ENCODE measurements at regions not wholly inside any gene's neighbourhood (a gene's known extent, or its start where the extent isn't known, plus 50 kb on each side); places are given as distances from the start of the nearest gene placed in this dataset.

- Histone ChIP-seq H2AFZ (ENCODE audit: low read depth, low read length) (no peak overlapping the region), H4K20me1 (ENCODE audit: insufficient read depth, low read length) (no peaks in the 10 kb centered on the region), H3K9ac (ENCODE audit: low read depth, low read length) (no peak overlapping the region), H3K4me1 (ENCODE audit: insufficient read depth, low read length) (no peaks in the 10 kb centered on the region), H3K27me3 (ENCODE audit: insufficient read depth, low read length, poor library complexity) (no peaks in the 10 kb centered on the region), H3K4me2 (ENCODE audit: insufficient read depth, low read length) (no peak overlapping the region), H3K36me3 (ENCODE audit: insufficient read depth, low read length) (no peaks in the 10 kb centered on the region), H3K79me2 (ENCODE audit: insufficient read depth, low read length) (no peaks in the 10 kb centered on the region), H3K4me3 (ENCODE audit: low read depth in 1 of 2, low read length in 2 of 2) (no peak overlapping the region), H3K9me3 (ENCODE audit: insufficient read depth, low read length, severe bottlenecking) (no peaks in the 10 kb centered on the region), H3K27ac (ENCODE audit: low read length) (no peak overlapping the region)
- TF ChIP-seq EZH2 (IDR thresholded peaks at IDR 0.05; ENCODE audit: borderline replicate concordance, low read depth, low read length, severe bottlenecking) (no peak), CTCF (IDR thresholded peaks at IDR 0.05; ENCODE audit: borderline replicate concordance, extremely low read depth, low read length, poor library complexity, severe bottlenecking) (no peak)
- ATAC-seq (ENCODE audit: insufficient read depth, low read depth) (no peak), DNase-seq (no peak)
Observed at GRCh38 chr11:15824060-15824459, 532.3 kb downstream of the SOX6 start.

- no peak for DNase-seq
- H2AFZ ChIP-seq (ENCODE audit: low read depth, low read length) = no peak overlapping the region
- TF ChIP-seq EZH2 (IDR thresholded peaks at IDR 0.05; ENCODE audit: borderline replicate concordance, low read depth, low read length, severe bottlenecking) = no peak
- no peak for TF ChIP-seq CTCF (IDR thresholded peaks at IDR 0.05; ENCODE audit: borderline replicate concordance, extremely low read depth, low read length, poor library complexity, severe bottlenecking)
Observed at GRCh38 chr11:15825976-15826650, 530.2 kb downstream of the SOX6 start.

GRCh38 chr11:15826826-15827225 lies 529.5 kb downstream of the SOX6 start:
- no peak overlapping the region for H3K9ac ChIP-seq (ENCODE audit: low read depth, low read length)
- no peaks in the 10 kb centered on the region for H3K27me3 ChIP-seq (ENCODE audit: insufficient read depth, low read length, poor library complexity)
- no peaks in the 10 kb centered on the region for H4K20me1 ChIP-seq (ENCODE audit: insufficient read depth, low read length)
- no peaks in the 10 kb centered on the region for H3K9me3 ChIP-seq (ENCODE audit: insufficient read depth, low read length, severe bottlenecking)
- ATAC-seq (ENCODE audit: insufficient read depth, low read depth) (peak; percentile 68; the same call in 2 of the 3 replicates), DNase-seq (peak; percentile 46)
- no peak overlapping the region for H2AFZ ChIP-seq (ENCODE audit: low read depth, low read length)
- H3K79me2 ChIP-seq (ENCODE audit: insufficient read depth, low read length) = no peaks in the 10 kb centered on the region
- no peak overlapping the region for H3K27ac ChIP-seq (ENCODE audit: low read length)
- H3K36me3 ChIP-seq (ENCODE audit: insufficient read depth, low read length) = no peaks in the 10 kb centered on the region
- no peak overlapping the region for H3K4me2 ChIP-seq (ENCODE audit: insufficient read depth, low read length)
- no peak overlapping the region for H3K4me3 ChIP-seq (ENCODE audit: low read depth in 1 of 2, low read length in 2 of 2)
- H3K4me1 ChIP-seq (ENCODE audit: insufficient read depth, low read length) = no peaks in the 10 kb centered on the region
- TF ChIP-seq CTCF (IDR thresholded peaks at IDR 0.05; ENCODE audit: borderline replicate concordance, extremely low read depth, low read length, poor library complexity, severe bottlenecking) (peak; percentile 73), EZH2 (IDR thresholded peaks at IDR 0.05; ENCODE audit: borderline replicate concordance, low read depth, low read length, severe bottlenecking) (no peak)

More at GRCh38 chr11:15825976-15826650, 530.2 kb downstream of the SOX6 start:
- no peaks in the 10 kb centered on the region for H3K27me3 ChIP-seq (ENCODE audit: insufficient read depth, low read length, poor library complexity)
- no peaks in the 10 kb centered on the region for H4K20me1 ChIP-seq (ENCODE audit: insufficient read depth, low read length)
- no peak overlapping the region for H3K9ac ChIP-seq (ENCODE audit: low read depth, low read length)
- no peak overlapping the region for H3K4me3 ChIP-seq (ENCODE audit: low read depth in 1 of 2, low read length in 2 of 2)
- no peak for ATAC-seq (ENCODE audit: insufficient read depth, low read depth)
- no peaks in the 10 kb centered on the region for H3K9me3 ChIP-seq (ENCODE audit: insufficient read depth, low read length, severe bottlenecking)
- H3K36me3 ChIP-seq (ENCODE audit: insufficient read depth, low read length) = no peaks in the 10 kb centered on the region
- H3K27ac ChIP-seq (ENCODE audit: low read length) = no peak overlapping the region
- no peaks in the 10 kb centered on the region for H3K4me1 ChIP-seq (ENCODE audit: insufficient read depth, low read length)
- no peaks in the 10 kb centered on the region for H3K79me2 ChIP-seq (ENCODE audit: insufficient read depth, low read length)
- H3K4me2 ChIP-seq (ENCODE audit: insufficient read depth, low read length) = no peak overlapping the region
